Right lobe of liver (tissue), 6 donors: ENCODE measurements at regions not wholly inside any gene's neighbourhood (a gene's known extent, or its start where the extent isn't known, plus 50 kb on each side); places are given as distances from the start of the nearest gene placed in this dataset.

Experiments
- ATAC-seq, 4 donors: fragments of 200-7000 bp; cut with Tn5 transposase; one replicate each; pipeline ENCODE4 v1.9.1; 2020; ENCODE audit warnings: mild to moderate bottlenecking in 4 of 4, moderate library complexity in 4 of 4
- DNase-seq, 3 donors: peaks; one replicate each; pipeline ENCODE4 v3.0.0-alpha.2; 2020
- H3K27ac ChIP-seq, 3 donors: fragments of 200-600 bp; one replicate each; pipeline ENCODE4 v1.8.0; 2022
- H3K27me3 ChIP-seq, 2 donors: fragments of 200-600 bp; one replicate each; pipeline ENCODE4 v1.8.0; 2022
- H3K36me3 ChIP-seq, 4 donors: fragments of 200-600 bp; sonication (generic) in 1 of 4; one replicate each; pipeline versions ENCODE4 v1.5.1 to v1.8.0; 2017 to 2022; ENCODE audit warnings: control low read depth in 1 of 4
- H3K4me1 ChIP-seq, 4 donors: fragments of 200-600 bp; sonication (generic) in 1 of 4; one replicate each; pipeline versions ENCODE4 v1.5.1 to v1.8.0; 2017 to 2022; ENCODE audit warnings: control low read depth in 1 of 4
- H3K4me3 ChIP-seq, 3 donors: fragments of 200-600 bp; one replicate each; pipeline ENCODE4 v1.8.0; 2022
- H3K9me3 ChIP-seq, 4 donors: fragments of 200-600 bp; sonication (generic) in 1 of 4; one replicate each; pipeline versions ENCODE4 v1.5.1 to v1.8.0; 2017 to 2022; ENCODE audit warnings: control low read depth in 1 of 4
- POLR2A ChIP-seq: fragments of 450-650 bp; IDR thresholded peaks from one replicate; pipeline ENCODE4 v1.6.1; 2017; ENCODE audit warnings: antibody characterized with exemption, mild to moderate bottlenecking
- WGBS: methylation state at CpG from one replicate; pipeline ENCODE4 v1.1.6; 2018; ENCODE audit warnings: low coverage, low lambda C conversion rate; ENCODE audit not compliant: insufficient coverage; ENCODE audit errors: missing lambda C conversion rate; 5-methylcytosine and 5-hydroxymethylcytosine counted together
- intact Hi-C, 2 donors: fragments of 100-400 bp; cut with DNase I; formaldehyde crosslinking; loops; one replicate each; pipeline versions ENCODE4 v1.11.2 to v1.14.1; 2022
- TF ChIP-seq, protein P1 (sequence below), 4 donors: fragments of 200-600 bp in 3 of 4; fragments of 450-650 bp in 1 of 4; IDR thresholded peaks; one replicate each; pipeline versions ENCODE4 v1.5.1 to v1.8.0; 2016 to 2022; ENCODE audit warnings: antibody characterized with exemption in 4 of 4, mild to moderate bottlenecking in 2 of 4
- donor health status: DM: no; HTN: yes; CAD: no.
- donor health status: DM: no; HTN: no; CAD: no.
- donor health status: DM: no; HTN: no; CAD: no.
- donor health status: DM: no; HTN: yes; CAD: no.
- donor health status: DM: no; HTN: yes; CAD: no.

DNA sequence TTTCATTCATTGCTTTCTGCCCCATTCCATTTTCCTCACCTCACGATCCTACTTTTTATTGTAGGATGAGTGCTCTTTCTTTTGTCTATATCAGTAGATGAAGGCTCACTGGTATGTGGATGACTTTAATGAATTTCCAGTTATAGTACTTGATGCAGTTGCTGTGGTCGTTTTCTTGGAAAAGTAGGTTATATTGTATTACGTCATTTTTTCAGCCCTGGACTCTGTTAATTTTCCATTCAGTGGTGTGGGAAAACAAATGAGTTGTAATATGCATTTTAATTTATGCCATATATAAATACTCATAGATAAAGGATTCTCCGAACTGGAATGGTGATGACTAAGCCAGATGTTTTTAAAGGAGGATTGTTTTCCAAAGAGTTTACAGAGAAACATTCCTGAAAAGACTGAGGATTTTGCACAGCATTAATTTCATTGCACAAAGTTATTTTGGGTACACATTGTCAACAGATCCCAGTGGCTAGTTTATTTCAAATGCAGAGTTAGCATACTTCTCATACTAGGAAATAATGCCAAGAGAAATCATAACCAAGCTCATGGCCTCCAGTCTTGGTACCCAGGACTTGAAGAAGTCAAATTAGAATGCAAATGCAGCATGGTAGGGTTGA, 189.7 kb downstream of the PAX3 start:
- Histone ChIP-seq H3K27me3 (no peaks in the 10 kb centered on the region), H3K4me3 (no peak overlapping the region), H3K27ac (no peak overlapping the region), H3K36me3 (no peaks in the 10 kb centered on the region), H3K4me1 (no peaks in the 10 kb centered on the region), H3K9me3 (no peaks in the 10 kb centered on the region)
- 59% methylated on average over 4 of the region's 4 CpGs for WGBS
- ATAC-seq = no peak
- intact Hi-C loops = no loop called here
- TF ChIP-seq, protein P1, sequence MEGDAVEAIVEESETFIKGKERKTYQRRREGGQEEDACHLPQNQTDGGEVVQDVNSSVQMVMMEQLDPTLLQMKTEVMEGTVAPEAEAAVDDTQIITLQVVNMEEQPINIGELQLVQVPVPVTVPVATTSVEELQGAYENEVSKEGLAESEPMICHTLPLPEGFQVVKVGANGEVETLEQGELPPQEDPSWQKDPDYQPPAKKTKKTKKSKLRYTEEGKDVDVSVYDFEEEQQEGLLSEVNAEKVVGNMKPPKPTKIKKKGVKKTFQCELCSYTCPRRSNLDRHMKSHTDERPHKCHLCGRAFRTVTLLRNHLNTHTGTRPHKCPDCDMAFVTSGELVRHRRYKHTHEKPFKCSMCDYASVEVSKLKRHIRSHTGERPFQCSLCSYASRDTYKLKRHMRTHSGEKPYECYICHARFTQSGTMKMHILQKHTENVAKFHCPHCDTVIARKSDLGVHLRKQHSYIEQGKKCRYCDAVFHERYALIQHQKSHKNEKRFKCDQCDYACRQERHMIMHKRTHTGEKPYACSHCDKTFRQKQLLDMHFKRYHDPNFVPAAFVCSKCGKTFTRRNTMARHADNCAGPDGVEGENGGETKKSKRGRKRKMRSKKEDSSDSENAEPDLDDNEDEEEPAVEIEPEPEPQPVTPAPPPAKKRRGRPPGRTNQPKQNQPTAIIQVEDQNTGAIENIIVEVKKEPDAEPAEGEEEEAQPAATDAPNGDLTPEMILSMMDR (IDR thresholded peaks at IDR 0.05) = no peak
- no peak for TF ChIP-seq POLR2A
- no peak for DNase-seq

DNA sequence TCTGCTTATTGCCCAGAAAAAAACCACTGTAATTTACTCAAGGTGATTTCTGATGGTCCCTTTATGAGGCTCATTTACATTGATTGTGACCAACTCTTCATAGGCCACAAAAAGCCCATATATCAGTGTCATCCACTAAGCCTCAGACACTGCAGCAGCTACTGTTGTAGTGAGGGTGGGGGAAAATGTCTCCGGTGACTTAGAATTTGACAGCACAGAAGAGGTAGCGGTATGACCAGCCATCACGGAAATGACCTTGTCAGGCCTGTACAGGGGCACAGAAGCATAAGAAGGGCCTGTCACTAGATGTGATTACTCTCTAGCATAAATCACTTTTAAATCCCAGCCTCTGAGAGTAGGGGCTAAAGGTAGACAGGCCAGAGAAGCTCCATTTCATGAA, 190.3 kb downstream of the PAX3 start:
- H3K9me3 ChIP-seq = no peaks in the 10 kb centered on the region
- DNase-seq = no peak
- no peaks in the 10 kb centered on the region for H3K4me1 ChIP-seq
- intact Hi-C loops = no loop called here
- H3K27ac ChIP-seq = no peak overlapping the region
- TF ChIP-seq POLR2A = no peak
- no peak for ATAC-seq
- H3K4me3 ChIP-seq = no peak overlapping the region
- 67% methylated on average over 1 of the region's 3 CpGs for WGBS
- H3K36me3 ChIP-seq = no peaks in the 10 kb centered on the region
- no peaks in the 10 kb centered on the region for H3K27me3 ChIP-seq

- no peaks in the 10 kb centered on the region for H3K4me1 ChIP-seq
- WGBS = 43% methylated on average over 1 of the region's 1 CpG
- no peaks in the 10 kb centered on the region for H3K9me3 ChIP-seq
- H3K4me3 ChIP-seq = no peak overlapping the region
- no peak overlapping the region for H3K27ac ChIP-seq
- no peaks in the 10 kb centered on the region for H3K36me3 ChIP-seq
- no peaks in the 10 kb centered on the region for H3K27me3 ChIP-seq
- no peak for TF ChIP-seq POLR2A
- TF ChIP-seq, protein P1 (IDR thresholded peaks at IDR 0.05) = no peak
- intact Hi-C loops = no loop called here
- no peak for DNase-seq
- no peak for ATAC-seq
Measured at GRCh38 chr2:222105046-222105445, 193.8 kb downstream of the PAX3 start.

DNA sequence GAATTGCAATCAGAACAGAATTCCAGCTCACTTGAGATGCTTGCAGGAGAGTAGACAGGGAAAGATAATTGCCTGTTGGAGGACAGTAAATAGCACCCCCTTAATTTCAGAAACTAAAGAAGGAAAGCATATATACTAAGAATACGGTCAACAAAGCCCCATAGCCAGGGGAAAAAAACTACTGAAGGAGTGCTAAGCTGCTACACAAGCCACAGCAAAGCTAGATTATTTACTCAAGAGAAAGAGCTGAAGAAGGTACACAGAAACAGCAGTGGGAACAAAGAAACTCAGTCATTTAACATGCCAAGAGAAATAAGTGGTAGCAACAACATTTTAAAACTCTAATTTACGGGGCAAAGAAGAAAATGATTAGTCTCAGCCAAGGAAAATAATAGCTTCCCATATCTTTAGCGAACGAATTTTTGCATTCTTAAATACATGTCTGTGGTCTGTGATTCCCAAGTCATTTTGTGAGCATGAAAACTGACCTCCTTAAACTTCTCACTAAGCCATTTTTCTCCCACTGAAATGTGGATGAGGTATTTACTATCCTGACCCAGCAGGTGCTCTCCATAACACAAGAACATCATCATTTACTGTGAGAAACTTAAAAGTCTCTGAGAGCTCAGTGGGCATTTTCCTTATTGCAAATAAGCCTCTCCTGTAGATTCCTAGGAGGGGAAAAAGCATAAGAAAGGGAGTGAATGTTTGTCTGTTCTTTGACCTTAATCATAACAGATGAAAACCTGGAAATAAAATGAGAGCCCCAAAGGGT, 196.0 kb downstream of the PAX3 start:
- H3K27ac ChIP-seq = no peak overlapping the region
- H3K4me1 ChIP-seq = no peaks in the 10 kb centered on the region
- no peaks in the 10 kb centered on the region for H3K27me3 ChIP-seq
- H3K36me3 ChIP-seq = no peaks in the 10 kb centered on the region
- no peaks in the 10 kb centered on the region for H3K9me3 ChIP-seq
- intact Hi-C loops = no loop called here
- ATAC-seq = no peak
- TF ChIP-seq, protein P1 (IDR thresholded peaks at IDR 0.05) = no peak
- no peak for TF ChIP-seq POLR2A
- no peak overlapping the region for H3K4me3 ChIP-seq
- WGBS = 21% methylated on average over 4 of the region's 4 CpGs
- DNase-seq = no peak
